ENCODE measurements at regions not wholly inside any gene's neighbourhood (a gene's known extent, or its start where the extent isn't known, plus 50 kb on each side); places are given as distances from the start of the nearest gene placed in this dataset.

DNA sequence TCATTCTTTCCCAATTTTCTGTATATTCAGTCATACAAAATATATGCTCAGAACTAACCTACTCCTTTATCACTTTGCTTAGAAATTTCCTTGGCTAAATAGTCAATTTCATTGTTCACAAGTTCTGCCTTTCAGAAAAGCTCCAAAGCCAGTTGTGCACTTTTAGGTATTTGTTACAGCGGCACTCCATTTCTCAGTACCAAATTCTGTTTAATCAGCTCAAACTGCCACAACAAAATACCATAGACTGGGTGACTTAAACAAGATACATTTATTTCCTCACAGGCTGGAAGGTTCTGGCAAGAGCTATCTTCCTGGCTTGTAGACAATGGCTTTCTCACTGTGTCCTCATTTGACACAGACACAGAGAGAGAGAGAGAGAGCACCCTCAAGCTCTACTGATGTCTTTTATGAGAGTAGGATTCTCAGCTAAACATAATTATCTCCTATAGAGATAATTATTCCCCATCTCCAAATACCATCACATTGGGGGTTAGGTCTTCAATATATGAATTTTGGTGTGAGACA is 188.8 kb upstream of the FSTL5 start:
- no peak for DNase-seq (ENCODE audit: insufficient read length, low spot score, missing footprints)
- Histone ChIP-seq H3K36me3 (ENCODE audit: insufficient read depth, low read length) (no peaks in the 10 kb centered on the region), H3K9me3 (ENCODE audit: low read depth, low read length) (no peaks in the 10 kb centered on the region), H3K4me2 (ENCODE audit: insufficient read depth, low read length) (no peak overlapping the region), H3K27ac (ENCODE audit: low read depth, low read length) (no peak overlapping the region), H3K4me1 (ENCODE audit: insufficient read depth, low read length) (no peaks in the 10 kb centered on the region), H3K79me2 (ENCODE audit: insufficient read depth, low read length) (no peaks in the 10 kb centered on the region), H3K27me3 (ENCODE audit: insufficient read depth, low read length) (no peaks in the 10 kb centered on the region), H2AFZ (ENCODE audit: low read length) (no peak overlapping the region), H4K20me1 (ENCODE audit: insufficient read depth, low read length) (no peaks in the 10 kb centered on the region), H3K4me3 (ENCODE audit: insufficient read depth, low read length) (no peak overlapping the region)
- no peak for TF ChIP-seq CTCF (IDR thresholded peaks at IDR 0.05; ENCODE audit: extremely low read depth, low read depth, low read length)

GRCh38 chr4:162350331-162350730 is 186.5 kb upstream of the FSTL5 start:
- Histone ChIP-seq H4K20me1 (ENCODE audit: insufficient read depth, low read length) (no peaks in the 10 kb centered on the region), H2AFZ (ENCODE audit: low read length) (no peak overlapping the region), H3K4me1 (ENCODE audit: insufficient read depth, low read length) (no peaks in the 10 kb centered on the region), H3K27ac (ENCODE audit: low read depth, low read length) (no peak overlapping the region), H3K27me3 (ENCODE audit: insufficient read depth, low read length) (no peaks in the 10 kb centered on the region), H3K4me2 (ENCODE audit: insufficient read depth, low read length) (no peak overlapping the region), H3K9me3 (ENCODE audit: low read depth, low read length) (no peaks in the 10 kb centered on the region), H3K4me3 (ENCODE audit: insufficient read depth, low read length) (no peak overlapping the region), H3K79me2 (ENCODE audit: insufficient read depth, low read length) (no peaks in the 10 kb centered on the region), H3K36me3 (ENCODE audit: insufficient read depth, low read length) (no peaks in the 10 kb centered on the region)
- no peak for DNase-seq (ENCODE audit: insufficient read length, low spot score, missing footprints)
- TF ChIP-seq CTCF (IDR thresholded peaks at IDR 0.05; ENCODE audit: extremely low read depth, low read depth, low read length) = no peak

DNA sequence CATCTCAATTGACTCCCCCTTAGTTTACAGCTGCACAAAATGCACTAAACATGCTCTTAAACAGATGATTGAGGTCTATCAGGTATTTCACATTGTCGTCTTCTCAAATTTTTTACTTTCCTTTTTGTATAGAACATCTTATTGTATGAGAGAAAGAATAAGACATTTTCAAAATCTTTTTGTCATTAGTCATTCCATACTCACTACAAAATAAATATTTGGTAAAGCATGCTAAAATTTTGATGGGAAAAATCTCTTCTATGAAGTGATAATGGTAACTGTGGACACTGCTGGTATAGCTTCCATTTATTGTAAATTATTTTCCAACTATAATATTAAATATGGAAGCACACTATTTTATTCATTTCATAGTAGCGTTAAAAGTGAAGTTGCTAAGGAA is 185.6 kb upstream of the FSTL5 start:
- Histone ChIP-seq H3K79me2 (ENCODE audit: insufficient read depth, low read length) (no peaks in the 10 kb centered on the region), H3K36me3 (ENCODE audit: insufficient read depth, low read length) (no peaks in the 10 kb centered on the region), H3K27me3 (ENCODE audit: insufficient read depth, low read length) (no peaks in the 10 kb centered on the region), H3K4me1 (ENCODE audit: insufficient read depth, low read length) (no peaks in the 10 kb centered on the region), H3K4me2 (ENCODE audit: insufficient read depth, low read length) (no peak overlapping the region), H4K20me1 (ENCODE audit: insufficient read depth, low read length) (no peaks in the 10 kb centered on the region), H3K4me3 (ENCODE audit: insufficient read depth, low read length) (no peak overlapping the region), H3K9me3 (ENCODE audit: low read depth, low read length) (no peaks in the 10 kb centered on the region), H2AFZ (ENCODE audit: low read length) (no peak overlapping the region), H3K27ac (ENCODE audit: low read depth, low read length) (no peak overlapping the region)
- TF ChIP-seq CTCF (IDR thresholded peaks at IDR 0.05; ENCODE audit: extremely low read depth, low read depth, low read length) = no peak
- no peak for DNase-seq (ENCODE audit: insufficient read length, low spot score, missing footprints)

GRCh38 chr4:162347842-162348213 is 184.0 kb upstream of the FSTL5 start:
- no peaks in the 10 kb centered on the region for H3K4me1 ChIP-seq (ENCODE audit: insufficient read depth, low read length)
- H3K4me2 ChIP-seq (ENCODE audit: insufficient read depth, low read length) = no peak overlapping the region
- H3K27ac ChIP-seq (ENCODE audit: low read depth, low read length) = no peak overlapping the region
- no peaks in the 10 kb centered on the region for H4K20me1 ChIP-seq (ENCODE audit: insufficient read depth, low read length)
- no peaks in the 10 kb centered on the region for H3K79me2 ChIP-seq (ENCODE audit: insufficient read depth, low read length)
- no peaks in the 10 kb centered on the region for H3K9me3 ChIP-seq (ENCODE audit: low read depth, low read length)
- no peak overlapping the region for H2AFZ ChIP-seq (ENCODE audit: low read length)
- no peak overlapping the region for H3K4me3 ChIP-seq (ENCODE audit: insufficient read depth, low read length)
- no peaks in the 10 kb centered on the region for H3K36me3 ChIP-seq (ENCODE audit: insufficient read depth, low read length)
- no peak for DNase-seq (ENCODE audit: insufficient read length, low spot score, missing footprints)
- no peak for TF ChIP-seq CTCF (IDR thresholded peaks at IDR 0.05; ENCODE audit: extremely low read depth, low read depth, low read length)
- no peaks in the 10 kb centered on the region for H3K27me3 ChIP-seq (ENCODE audit: insufficient read depth, low read length)
